ENCODE measurements at regions not wholly inside any gene's neighbourhood (a gene's known extent, or its start where the extent isn't known, plus 50 kb on each side); places are given as distances from the start of the nearest gene placed in this dataset.

DNA sequence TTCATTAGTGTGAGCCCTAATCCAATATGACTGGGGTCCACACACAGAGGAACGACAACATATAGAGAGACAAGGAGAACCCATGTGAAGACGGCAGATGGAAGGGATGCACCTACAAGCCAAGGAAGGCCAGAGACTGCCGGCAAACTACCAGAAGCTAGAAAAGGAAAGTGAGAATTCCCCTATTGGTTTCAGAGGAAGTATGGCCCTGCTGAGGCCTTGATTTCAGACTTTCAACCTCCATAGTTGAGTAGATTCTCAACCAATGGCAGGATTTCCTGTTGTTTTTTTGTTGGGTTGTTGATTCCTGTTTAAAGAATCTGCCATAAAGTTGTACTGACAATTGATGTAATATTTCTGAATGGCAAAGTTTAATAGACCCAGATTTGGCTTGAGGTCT is 241.5 kb downstream of the SATB2 start:
- no peak for TF ChIP-seq ZFX (IDR thresholded peaks at IDR 0.05; ENCODE audit: borderline replicate concordance)
- H3K27ac ChIP-seq = no peak overlapping the region

DNA sequence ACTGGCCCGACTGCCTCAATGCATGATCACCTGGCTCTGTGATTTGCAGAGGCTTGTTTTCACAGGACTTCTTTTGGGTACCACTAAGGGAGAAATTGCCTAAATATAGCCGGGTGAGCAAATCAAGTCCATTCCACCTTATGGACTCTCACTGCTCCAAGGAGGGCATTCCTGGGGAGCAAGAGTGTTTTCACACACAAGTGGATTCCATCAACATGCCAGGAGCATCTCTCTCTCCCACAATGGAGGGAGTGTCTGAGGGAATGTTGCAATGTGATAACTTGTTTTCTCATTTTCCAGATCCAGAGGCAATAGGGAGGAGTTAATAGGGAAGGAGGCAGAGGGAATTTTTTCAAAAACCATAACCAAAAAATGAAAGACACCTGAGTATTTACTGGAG is 250.7 kb downstream of the SATB2 start:
- H3K27ac ChIP-seq = no peak overlapping the region
- TF ChIP-seq ZFX (IDR thresholded peaks at IDR 0.05; ENCODE audit: borderline replicate concordance) = no peak
- TF ChIP-seq, protein P1, sequence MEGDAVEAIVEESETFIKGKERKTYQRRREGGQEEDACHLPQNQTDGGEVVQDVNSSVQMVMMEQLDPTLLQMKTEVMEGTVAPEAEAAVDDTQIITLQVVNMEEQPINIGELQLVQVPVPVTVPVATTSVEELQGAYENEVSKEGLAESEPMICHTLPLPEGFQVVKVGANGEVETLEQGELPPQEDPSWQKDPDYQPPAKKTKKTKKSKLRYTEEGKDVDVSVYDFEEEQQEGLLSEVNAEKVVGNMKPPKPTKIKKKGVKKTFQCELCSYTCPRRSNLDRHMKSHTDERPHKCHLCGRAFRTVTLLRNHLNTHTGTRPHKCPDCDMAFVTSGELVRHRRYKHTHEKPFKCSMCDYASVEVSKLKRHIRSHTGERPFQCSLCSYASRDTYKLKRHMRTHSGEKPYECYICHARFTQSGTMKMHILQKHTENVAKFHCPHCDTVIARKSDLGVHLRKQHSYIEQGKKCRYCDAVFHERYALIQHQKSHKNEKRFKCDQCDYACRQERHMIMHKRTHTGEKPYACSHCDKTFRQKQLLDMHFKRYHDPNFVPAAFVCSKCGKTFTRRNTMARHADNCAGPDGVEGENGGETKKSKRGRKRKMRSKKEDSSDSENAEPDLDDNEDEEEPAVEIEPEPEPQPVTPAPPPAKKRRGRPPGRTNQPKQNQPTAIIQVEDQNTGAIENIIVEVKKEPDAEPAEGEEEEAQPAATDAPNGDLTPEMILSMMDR (IDR thresholded peaks at IDR 0.05) = no peak

DNA sequence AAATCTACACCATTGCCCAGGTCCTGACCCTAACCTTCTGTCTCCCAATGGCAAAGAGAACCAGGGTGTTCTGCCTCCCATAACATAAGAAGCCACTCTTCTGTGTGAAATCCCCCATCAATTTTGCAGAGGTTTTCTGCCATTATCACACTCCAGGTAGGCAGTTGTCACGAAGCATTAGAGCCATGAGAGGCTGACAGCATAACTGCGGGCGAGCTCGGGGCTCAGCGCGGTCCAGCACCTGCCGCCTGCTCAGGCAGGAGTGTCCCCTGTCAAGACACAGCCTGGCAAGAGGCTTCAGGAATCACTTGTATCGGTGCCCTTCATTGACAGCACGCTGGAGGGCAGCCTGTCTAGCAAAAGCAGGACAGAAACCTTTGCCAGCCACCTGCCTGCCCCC is 251.2 kb downstream of the SATB2 start:
- TF ChIP-seq, protein P1 (IDR thresholded peaks at IDR 0.05) = no peak
- no peak for TF ChIP-seq ZFX (IDR thresholded peaks at IDR 0.05; ENCODE audit: borderline replicate concordance)
- H3K27ac ChIP-seq = no peak overlapping the region

DNA sequence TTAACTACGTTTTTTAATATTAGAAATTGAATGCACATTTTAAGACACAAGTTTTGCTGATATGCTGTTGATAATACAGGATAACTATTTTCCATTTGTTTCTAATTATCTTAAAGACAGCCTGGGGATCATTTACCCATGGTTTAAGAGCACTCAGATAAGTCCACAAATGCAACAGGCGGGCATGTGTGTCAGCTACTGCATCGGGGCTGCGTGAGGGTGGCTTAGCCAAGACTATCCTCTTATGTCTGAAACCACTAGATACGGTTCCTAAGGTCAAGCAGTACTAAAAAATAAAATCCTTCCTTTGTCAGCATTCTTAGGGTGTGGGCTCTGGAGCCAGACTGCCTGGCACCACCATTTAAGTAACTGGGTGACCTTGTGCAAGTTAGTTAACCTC is 254.8 kb downstream of the SATB2 start:
- no peak overlapping the region for H3K27ac ChIP-seq
- no peak for TF ChIP-seq ZFX (IDR thresholded peaks at IDR 0.05; ENCODE audit: borderline replicate concordance)
- TF ChIP-seq, protein P1 (IDR thresholded peaks at IDR 0.05) = no peak

DNA sequence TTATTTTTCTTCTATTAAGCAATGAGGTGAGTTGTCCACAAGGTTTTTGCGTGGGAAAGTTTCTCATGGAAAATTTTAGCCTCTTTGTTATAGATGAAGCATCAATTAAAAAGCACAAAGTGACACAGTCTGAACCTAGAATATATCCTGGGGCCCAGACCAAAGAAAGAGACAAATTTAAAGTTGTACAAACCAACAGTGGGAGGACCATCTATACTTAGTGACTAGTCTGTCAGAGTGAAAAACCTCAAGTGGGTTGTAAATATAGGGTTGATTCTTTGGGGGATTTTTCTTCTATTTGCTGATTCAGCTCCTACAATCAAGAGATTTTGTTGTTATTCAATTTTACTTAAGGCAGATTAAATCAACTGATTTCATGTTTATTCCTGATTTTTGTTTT is 256.2 kb downstream of the SATB2 start:
- no peak overlapping the region for H3K27ac ChIP-seq
- TF ChIP-seq, protein P1 (IDR thresholded peaks at IDR 0.05) = no peak
- no peak for TF ChIP-seq ZFX (IDR thresholded peaks at IDR 0.05; ENCODE audit: borderline replicate concordance)

DNA sequence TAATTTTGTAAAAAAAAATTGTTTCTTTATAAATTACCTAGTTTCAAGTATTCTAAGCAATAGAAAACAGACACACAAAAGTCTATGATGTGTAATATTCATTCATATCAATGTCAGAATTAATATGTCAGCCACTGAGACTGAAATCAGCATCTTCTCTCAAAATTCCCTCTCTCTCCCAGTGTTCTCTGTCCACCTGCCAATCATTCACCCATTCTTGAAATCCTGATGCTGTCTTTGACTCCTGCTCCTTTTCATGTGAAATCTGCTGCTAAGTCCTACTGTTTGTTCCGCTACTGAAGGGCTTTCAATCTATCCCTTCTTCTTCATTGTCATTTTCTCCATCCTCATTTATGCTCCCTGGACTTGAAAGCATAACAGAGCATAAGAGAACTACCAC is 257.9 kb downstream of the SATB2 start:
- TF ChIP-seq, protein P1 (IDR thresholded peaks at IDR 0.05) = no peak
- no peak for TF ChIP-seq ZFX (IDR thresholded peaks at IDR 0.05; ENCODE audit: borderline replicate concordance)
- H3K27ac ChIP-seq = no peak overlapping the region

DNA sequence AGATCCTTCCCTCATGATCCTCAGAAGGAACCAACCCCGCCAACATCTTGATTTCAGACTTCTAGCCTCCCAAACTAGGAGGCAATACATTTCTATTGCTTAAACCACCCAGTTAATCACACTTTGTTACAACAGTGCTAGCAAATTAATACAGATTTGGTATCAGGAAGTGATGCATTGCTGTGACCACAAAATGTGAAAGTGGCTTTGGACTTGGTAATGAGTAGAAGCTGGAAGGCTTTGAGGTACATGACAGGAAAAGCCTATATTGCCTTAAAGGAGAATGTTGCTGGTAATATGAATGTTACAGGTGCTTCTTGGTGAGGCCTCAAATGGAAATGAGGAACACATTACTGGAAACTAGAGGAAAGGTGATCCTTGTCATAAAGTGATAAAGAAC is 260.3 kb downstream of the SATB2 start:
- TF ChIP-seq, protein P1 (IDR thresholded peaks at IDR 0.05) = no peak
- no peak for TF ChIP-seq ZFX (IDR thresholded peaks at IDR 0.05; ENCODE audit: borderline replicate concordance)
- no peak overlapping the region for H3K27ac ChIP-seq

DNA sequence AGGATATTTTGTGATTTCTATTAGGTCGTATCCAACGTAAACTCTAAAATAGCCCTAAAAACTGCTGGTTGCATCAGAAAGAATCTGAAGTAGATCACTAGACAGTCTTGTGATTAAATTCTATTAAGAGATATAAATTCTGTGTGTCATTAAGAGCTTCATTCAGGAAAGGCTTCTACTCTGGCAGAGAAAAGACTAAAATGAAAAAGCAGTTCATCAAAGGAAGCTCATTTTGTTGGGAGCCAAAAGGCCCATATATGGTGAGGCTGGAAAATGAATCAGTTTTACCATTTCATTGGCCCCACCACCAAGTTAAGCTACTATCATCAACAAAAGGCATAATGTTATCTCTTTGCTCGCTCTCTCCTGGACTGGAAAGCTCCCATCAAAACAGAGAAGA is 261.1 kb downstream of the SATB2 start:
- no peak for TF ChIP-seq ZFX (IDR thresholded peaks at IDR 0.05; ENCODE audit: borderline replicate concordance)
- TF ChIP-seq, protein P1 (IDR thresholded peaks at IDR 0.05) = no peak
- no peak overlapping the region for H3K27ac ChIP-seq

All from 22Rv1 (cell line).